Hepatocyte (in vitro differentiated cells): ENCODE measurements at regions not wholly inside any gene's neighbourhood (a gene's known extent, or its start where the extent isn't known, plus 50 kb on each side); places are given as distances from the start of the nearest gene placed in this dataset.
"Not testable (repeated sequence)": the region's sequence is repeated elsewhere in the genome, so short reads cannot be mapped to it uniquely, and the experiment has no call there.

ENCODE experiments used
- DNase-seq: peaks from one replicate; pipeline ENCODE4 v3.0.0-alpha.2; 2016; ENCODE audit warnings: low spot score
- H2AFZ ChIP-seq: fragments of 200-600 bp; sonication (generic); 2 replicates; pipeline ENCODE4 v1.6.0; 2016; ENCODE audit warnings: antibody characterized with exemption, mild to moderate bottlenecking
- H3K27ac ChIP-seq: fragments of 200-600 bp; sonication (generic); 2 replicates; pipeline ENCODE4 v1.5.1; 2016; ENCODE audit warnings: mild to moderate bottlenecking
- H3K27me3 ChIP-seq: fragments of 200-600 bp; sonication (generic); 2 replicates; pipeline ENCODE4 v1.6.1; 2016
- H3K36me3 ChIP-seq: fragments of 200-600 bp; sonication (generic); replicated peaks from 2 replicates; pipeline ENCODE4 v1.5.1; 2016; ENCODE audit warnings: low read depth; ENCODE audit not compliant: insufficient read depth
- H3K4me1 ChIP-seq: fragments of 200-600 bp; sonication (generic); 2 replicates; pipeline ENCODE4 v1.5.1; 2016; ENCODE audit warnings: mild to moderate bottlenecking, moderate library complexity; ENCODE audit not compliant: insufficient read depth
- H3K4me2 ChIP-seq: fragments of 200-600 bp; sonication (generic); 2 replicates; pipeline ENCODE4 v1.6.0; 2016
- H3K4me3 ChIP-seq: fragments of 200-600 bp; sonication (generic); 2 replicates; pipeline ENCODE4 v1.5.1; 2016; ENCODE audit warnings: mild to moderate bottlenecking
- H3K79me2 ChIP-seq: fragments of 200-600 bp; sonication (generic); 2 replicates; pipeline ENCODE4 v1.6.0; 2017; ENCODE audit warnings: mild to moderate bottlenecking
- H3K9me2 ChIP-seq: fragments of 200-600 bp; sonication (generic); replicated peaks from 2 replicates; pipeline ENCODE4 v1.6.0; 2017; ENCODE audit warnings: mild to moderate bottlenecking; ENCODE audit not compliant: insufficient read depth
- H3K9me3 ChIP-seq: fragments of 200-600 bp; sonication (generic); 2 replicates; pipeline ENCODE4 v1.5.1; 2016; ENCODE audit warnings: low read depth, mild to moderate bottlenecking
- H4K20me1 ChIP-seq: fragments of 200-600 bp; sonication (generic); 2 replicates; pipeline ENCODE4 v1.6.0; 2016; ENCODE audit warnings: mild to moderate bottlenecking; ENCODE audit not compliant: insufficient read depth, poor library complexity, severe bottlenecking
- CTCF ChIP-seq: fragments of 200-600 bp; sonication (generic); IDR thresholded peaks from 2 replicates; pipeline ENCODE4 v1.5.1; 2016; ENCODE audit warnings: antibody characterized with exemption, mild to moderate bottlenecking; ENCODE audit not compliant: poor library complexity
- EZH2 ChIP-seq: fragments of 200-600 bp; sonication (generic); IDR thresholded peaks from 2 replicates; pipeline ENCODE4 v1.6.1; 2016; ENCODE audit warnings: antibody characterized with exemption, mild to moderate bottlenecking, borderline replicate concordance
- EZH2phosphoT487 ChIP-seq: fragments of 200-600 bp; sonication (generic); IDR thresholded peaks from one replicate; pipeline ENCODE4 v1.6.1; 2018; ENCODE audit warnings: antibody characterized with exemption, mild to moderate bottlenecking, low read depth, moderate library complexity; ENCODE audit not compliant: unreplicated experiment, severe bottlenecking
- WGBS: methylation state at CpG from one replicate; pipeline ENCODE4 v1.1.6; 2016; ENCODE audit warnings: low lambda C conversion rate; ENCODE audit errors: missing lambda C conversion rate; 5-methylcytosine and 5-hydroxymethylcytosine counted together

GRCh38 chr17:13888056-13888609 is 181.2 kb upstream of the COX10 start:
- DNase-seq: peak; percentile 26
- TF ChIP-seq EZH2phosphoT487: no peak
- no peak for TF ChIP-seq CTCF
- H3K9me2 ChIP-seq: no peaks in the 10 kb centered on the region

GRCh38 chr17:13908971-13909370 is 160.3 kb upstream of the COX10 start:
- not testable (repeated sequence) for H3K9me2 ChIP-seq, H3K4me2 ChIP-seq, H3K27me3 ChIP-seq, DNase-seq, H3K36me3 ChIP-seq, H3K27ac ChIP-seq, H3K79me2 ChIP-seq, H3K9me3 ChIP-seq, H3K4me1 ChIP-seq, H3K4me3 ChIP-seq, H2AFZ ChIP-seq, H4K20me1 ChIP-seq

More at GRCh38 chr17:13888056-13888609, 181.2 kb upstream of the COX10 start:
- Histone ChIP-seq H3K27ac (no peak overlapping the region), H3K36me3 (no peaks in the 10 kb centered on the region), H2AFZ (no peak overlapping the region), H3K4me1 (peaks cover 14% of the 10 kb centered on the region), H4K20me1 (no peaks in the 10 kb centered on the region), H3K4me2 (no peak overlapping the region), H3K4me3 (no peak overlapping the region), H3K27me3 (no peaks in the 10 kb centered on the region), H3K79me2 (no peaks in the 10 kb centered on the region), H3K9me3 (no peaks in the 10 kb centered on the region)
- 92% methylated on average over 7 of the region's 7 CpGs for WGBS

GRCh38 chr17:13909901-13910519 is 159.3 kb upstream of the COX10 start:
- TF ChIP-seq EZH2phosphoT487: no peak
- TF ChIP-seq CTCF: no peak
- WGBS: 97% methylated on average over 11 of the region's 11 CpGs
- DNase-seq: no peak
- Histone ChIP-seq H2AFZ (no peak overlapping the region), H3K4me3 (no peak overlapping the region), H3K79me2 (no peaks in the 10 kb centered on the region), H3K27ac (no peak overlapping the region), H3K9me3 (no peaks in the 10 kb centered on the region), H3K36me3 (no peaks in the 10 kb centered on the region), H3K4me2 (no peak overlapping the region), H3K4me1 (no peaks in the 10 kb centered on the region), H4K20me1 (no peaks in the 10 kb centered on the region), H3K27me3 (no peaks in the 10 kb centered on the region), H3K9me2 (no peaks in the 10 kb centered on the region)

GRCh38 chr17:13917634-13918033 is 151.7 kb upstream of the COX10 start:
- Histone ChIP-seq H3K27me3 (no peaks in the 10 kb centered on the region), H4K20me1 (no peaks in the 10 kb centered on the region), H3K27ac (no peak overlapping the region), H3K4me3 (no peak overlapping the region), H3K36me3 (no peaks in the 10 kb centered on the region), H2AFZ (no peak overlapping the region), H3K79me2 (no peaks in the 10 kb centered on the region), H3K4me1 (peaks cover 8% of the 10 kb centered on the region), H3K9me2 (no peaks in the 10 kb centered on the region), H3K9me3 (no peaks in the 10 kb centered on the region), H3K4me2 (no peak overlapping the region)
- no peak for TF ChIP-seq EZH2phosphoT487
- TF ChIP-seq EZH2: no peak
- TF ChIP-seq CTCF: no peak
- no peak for DNase-seq
